PFSK-1 (cell line): ENCODE measurements at regions not wholly inside any gene's neighbourhood (a gene's known extent, or its start where the extent isn't known, plus 50 kb on each side); places are given as distances from the start of the nearest gene placed in this dataset.

ENCODE experiments used
- FOXP2 ChIP-seq: optimal IDR thresholded peaks from 2 replicates; pipeline ENCODE3; 2011; ENCODE audit warnings: borderline replicate concordance, control low read depth, inconsistent platforms; ENCODE audit not compliant: insufficient read depth; ENCODE audit errors: extremely low read length, extremely low read depth
- POLR2AphosphoS5 ChIP-seq: IDR thresholded peaks from 2 replicates; pipeline ENCODE4 v1.6.1; 2012; ENCODE audit warnings: low read depth, mild to moderate bottlenecking, control low read depth, low read length, moderate library complexity
- REST ChIP-seq, 2 experiments: IDR thresholded peaks; 2 replicates each; pipeline versions ENCODE4 v1.6.1 to v1.8.0; 2011 to 2012; ENCODE audit warnings: low read depth in 2 of 2, low read length in 2 of 2, control low read depth in 1 of 2, inconsistent platforms in 1 of 2, mild to moderate bottlenecking in 1 of 2, moderate library complexity in 1 of 2; ENCODE audit not compliant: insufficient read depth in 1 of 2
- SIN3A ChIP-seq: IDR thresholded peaks from 2 replicates; pipeline ENCODE4 v1.6.1; 2012; ENCODE audit warnings: mild to moderate bottlenecking, low read length, moderate library complexity, borderline replicate concordance; ENCODE audit not compliant: insufficient read depth
- TAF1 ChIP-seq: IDR thresholded peaks from 2 replicates; pipeline ENCODE4 v1.6.1; 2012; ENCODE audit warnings: low read length, control low read depth, borderline replicate concordance; ENCODE audit not compliant: insufficient read depth

DNA sequence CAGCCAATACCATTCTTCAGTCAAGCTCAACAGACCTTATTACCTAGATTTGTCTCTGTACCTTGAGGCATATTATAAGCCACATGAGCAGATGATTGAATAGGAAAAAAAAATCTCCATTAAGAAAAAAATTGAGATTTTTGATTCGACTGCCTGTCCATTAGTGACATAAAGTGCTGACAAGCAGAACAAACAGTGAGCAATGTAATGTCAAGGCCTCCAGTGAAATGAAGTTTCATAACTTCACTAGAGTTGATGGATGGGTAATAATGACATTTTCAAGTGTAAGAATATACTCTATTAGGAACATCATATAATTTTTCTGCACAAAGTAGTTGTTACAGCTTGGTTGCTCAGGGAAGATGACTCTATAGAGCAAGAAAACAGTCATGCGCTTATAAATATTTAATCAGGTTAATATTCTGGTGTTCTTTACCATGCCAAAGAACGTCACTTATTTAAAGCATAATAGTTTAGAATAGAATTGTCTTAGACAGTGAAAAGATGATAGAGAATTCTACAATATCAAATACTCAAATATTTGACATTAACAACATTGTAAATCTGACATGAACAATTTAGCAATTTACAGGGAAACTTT, 783.7 kb downstream of the EPHA7 start:
- TF ChIP-seq SIN3A (no peak), POLR2AphosphoS5 (no peak), TAF1 (no peak), FOXP2 (no peak), REST (IDR thresholded peaks at IDR 0.05; ENCODE audit: insufficient read depth in 1 of 2, low read depth in 2 of 2, low read length in 2 of 2) (no peak)

- TF ChIP-seq SIN3A: no peak
- TF ChIP-seq TAF1: no peak
- TF ChIP-seq REST (IDR thresholded peaks at IDR 0.05; ENCODE audit: insufficient read depth in 1 of 2, low read depth in 2 of 2, low read length in 2 of 2): no peak
- TF ChIP-seq FOXP2: no peak
- no peak for TF ChIP-seq POLR2AphosphoS5
Measured at GRCh38 chr6:92634561-92634960, 784.8 kb downstream of the EPHA7 start.

- no peak for TF ChIP-seq REST (IDR thresholded peaks at IDR 0.05; ENCODE audit: insufficient read depth in 1 of 2, low read depth in 2 of 2, low read length in 2 of 2)
- no peak for TF ChIP-seq TAF1
- TF ChIP-seq POLR2AphosphoS5: no peak
- no peak for TF ChIP-seq FOXP2
- no peak for TF ChIP-seq SIN3A
Measured at GRCh38 chr6:92623431-92623830, 795.9 kb downstream of the EPHA7 start.

DNA sequence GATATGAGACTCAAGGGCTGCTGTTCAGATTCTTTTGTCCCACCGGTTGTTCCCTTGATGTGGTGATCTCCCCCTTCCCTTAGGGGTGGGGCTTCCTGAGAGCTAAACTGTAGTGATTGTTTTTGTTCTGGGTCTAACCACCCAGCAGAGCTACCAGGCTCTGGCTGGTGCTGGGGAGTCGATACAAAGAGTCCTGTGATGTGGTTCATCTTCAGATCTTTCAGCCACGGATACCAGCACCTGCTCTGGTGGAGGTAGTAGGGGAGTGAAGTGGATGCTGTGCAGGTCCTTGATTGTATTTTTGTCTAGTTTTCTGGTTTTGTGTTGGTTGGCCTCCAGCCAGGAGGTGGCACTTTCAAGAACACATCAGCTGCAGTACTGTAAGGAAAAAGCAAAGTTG, 801.6 kb downstream of the EPHA7 start:
- no peak for TF ChIP-seq TAF1
- no peak for TF ChIP-seq SIN3A
- TF ChIP-seq POLR2AphosphoS5: no peak
- TF ChIP-seq FOXP2: no peak
- no peak for TF ChIP-seq REST (IDR thresholded peaks at IDR 0.05; ENCODE audit: insufficient read depth in 1 of 2, low read depth in 2 of 2, low read length in 2 of 2)
